ENCODE measurements at regions not wholly inside any gene's neighbourhood (a gene's known extent, or its start where the extent isn't known, plus 50 kb on each side); places are given as distances from the start of the nearest gene placed in this dataset.

DNA sequence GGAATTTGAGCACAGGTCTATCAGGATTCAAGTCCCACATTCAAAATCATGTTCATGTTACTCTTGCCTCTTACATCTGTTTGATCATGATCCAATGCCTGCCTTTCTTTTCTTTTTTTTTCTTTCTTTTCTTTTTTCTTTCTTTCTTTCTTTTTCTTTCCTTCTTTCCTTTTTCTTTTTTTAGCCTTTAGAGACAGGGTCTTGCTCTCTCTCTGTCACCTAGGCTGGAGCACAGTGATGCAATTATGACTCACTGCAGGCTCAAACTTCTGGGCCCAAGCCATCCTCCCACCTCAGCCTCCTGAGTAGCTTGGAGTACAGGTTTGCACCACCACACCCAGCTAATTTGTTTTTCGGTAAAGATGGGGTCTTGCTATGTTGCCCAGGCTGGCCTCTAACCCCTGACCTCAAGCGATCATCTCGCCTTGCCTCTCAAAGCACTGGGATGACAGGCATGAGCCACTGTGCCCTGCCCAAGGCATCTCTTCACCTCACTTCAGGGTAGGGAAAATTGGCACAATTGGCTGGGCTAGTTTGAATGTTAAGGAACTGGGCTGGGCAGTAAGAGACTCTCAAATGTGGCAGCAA lies 359.2 kb downstream of the FBXW7 start:
- H3K4me1 ChIP-seq: peaks cover 0 to 11% (median 1%) of the 10 kb centered on the region in 10 experiments; a peak in 9 of 20 replicates
- no peak for TF ChIP-seq Cebpa-rat (IDR thresholded peaks at IDR 0.05)

DNA sequence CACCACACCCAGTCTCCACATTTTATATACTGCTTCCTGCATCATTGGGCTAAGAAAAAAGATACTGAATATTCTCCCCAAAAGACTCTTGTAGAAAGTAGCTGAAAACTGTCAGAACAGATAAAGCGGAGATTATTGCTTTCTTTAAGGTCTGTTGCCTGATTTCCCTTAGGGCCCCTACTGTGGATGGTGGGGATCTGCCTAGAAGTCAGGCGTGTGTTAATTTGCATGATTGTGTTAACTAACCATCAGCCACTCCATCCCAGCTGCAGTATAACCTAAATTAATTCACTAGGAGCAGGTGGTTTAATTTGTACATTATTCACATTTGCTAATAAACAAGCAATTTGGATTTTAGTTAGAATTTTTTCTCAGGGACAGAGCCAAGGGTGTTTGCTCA lies 360.3 kb downstream of the FBXW7 start:
- no peaks in the 10 kb centered on the region for H3K36me3 ChIP-seq
- peaks cover 0 to 42% (median 13%) of the 10 kb centered on the region in 11 experiments; a peak in 14 of 22 replicates for H3K9me3 ChIP-seq (replicated peaks in 1 of 11)
- no peak overlapping the region for H3K4me3 ChIP-seq
- no peak overlapping the region for H3K4me2 ChIP-seq
- peaks cover 0 to 13% (median 0%) of the 10 kb centered on the region in 10 experiments; a peak in 4 of 20 replicates for H3K4me1 ChIP-seq
- H3K27ac ChIP-seq: no peak overlapping the region
- H3K9ac ChIP-seq: no peak overlapping the region
- no peak for TF ChIP-seq Cebpa-rat (IDR thresholded peaks at IDR 0.05)
- H3K27me3 ChIP-seq: no peaks in the 10 kb centered on the region
- H4K20me1 ChIP-seq: no peaks in the 10 kb centered on the region

More for the DNA sequence above, 359.2 kb downstream of the FBXW7 start:
- no peak overlapping the region for H3K9ac ChIP-seq
- H3K36me3 ChIP-seq: no peaks in the 10 kb centered on the region
- H3K27ac ChIP-seq: no peak overlapping the region
- no peak overlapping the region for H3K4me2 ChIP-seq
- no peaks in the 10 kb centered on the region for H4K20me1 ChIP-seq
- H3K4me3 ChIP-seq: no peak overlapping the region
- peaks cover 0 to 36% (median 13%) of the 10 kb centered on the region in 11 experiments; a peak in 14 of 22 replicates for H3K9me3 ChIP-seq (replicated peaks in 1 of 11)
- H3K27me3 ChIP-seq: no peaks in the 10 kb centered on the region

DNA sequence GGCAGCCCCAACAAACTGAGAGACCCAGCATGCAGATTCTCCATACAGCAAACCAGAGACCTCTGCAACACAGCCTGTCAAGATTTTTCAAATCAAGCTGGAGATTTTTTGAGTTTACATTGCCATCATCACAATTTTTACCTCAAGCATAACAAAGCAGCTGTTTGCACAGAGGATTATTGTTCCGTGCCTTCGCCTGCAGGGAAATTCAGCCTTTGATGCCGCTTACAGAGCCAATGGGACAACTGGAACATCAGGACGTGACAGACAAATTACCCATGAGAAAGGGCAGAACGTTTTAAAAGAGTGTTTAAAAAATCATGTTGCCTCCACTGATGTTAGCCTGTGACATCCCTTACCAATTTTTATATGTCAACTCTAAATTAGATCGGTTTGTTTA lies 363.7 kb downstream of the FBXW7 start:
- Histone ChIP-seq H3K27ac (no peak overlapping the region), H3K4me2 (no peak overlapping the region), H3K9me3 (replicated peaks in 1 of 11) (peaks cover 0 to 23% (median 4%) of the 10 kb centered on the region in 11 experiments; a peak in 7 of 22 replicates), H3K27me3 (no peaks in the 10 kb centered on the region), H3K4me1 (peaks cover 0 to 24% (median 9%) of the 10 kb centered on the region in 10 experiments; a peak in 13 of 20 replicates), H3K36me3 (no peaks in the 10 kb centered on the region), H3K9ac (no peak overlapping the region), H4K20me1 (no peaks in the 10 kb centered on the region), H3K4me3 (no peak overlapping the region)
- TF ChIP-seq Cebpa-rat (IDR thresholded peaks at IDR 0.05): no peak

DNA sequence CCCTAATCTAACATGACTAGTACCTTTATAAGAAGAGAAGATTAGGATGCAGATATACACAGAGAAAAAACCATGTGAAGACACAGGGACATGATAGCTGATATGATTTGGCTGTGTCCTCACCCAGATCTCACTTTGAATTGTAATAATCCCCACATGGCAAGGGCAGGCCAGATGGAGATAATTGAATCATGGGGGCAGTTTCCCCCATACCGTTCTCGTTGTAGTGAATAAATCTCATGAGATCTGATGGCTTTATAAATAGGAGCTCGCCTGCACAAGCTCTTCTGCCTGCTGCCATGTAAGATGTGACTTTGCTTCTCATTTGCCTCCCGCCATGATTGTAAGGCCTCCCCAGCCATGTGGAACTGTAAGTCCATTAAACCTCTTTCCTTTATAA lies 364.3 kb downstream of the FBXW7 start:
- no peaks in the 10 kb centered on the region for H3K36me3 ChIP-seq
- H3K27me3 ChIP-seq: no peaks in the 10 kb centered on the region
- H3K4me1 ChIP-seq: peaks cover 0 to 24% (median 9%) of the 10 kb centered on the region in 10 experiments; a peak in 13 of 20 replicates
- H3K4me3 ChIP-seq: no peak overlapping the region
- H3K27ac ChIP-seq: no peak overlapping the region
- peaks cover 0 to 20% (median 4%) of the 10 kb centered on the region in 11 experiments; a peak in 7 of 22 replicates for H3K9me3 ChIP-seq (replicated peaks in 1 of 11)
- no peaks in the 10 kb centered on the region for H4K20me1 ChIP-seq
- no peak overlapping the region for H3K9ac ChIP-seq
- H3K4me2 ChIP-seq: peak overlapping the region in 5 of 11 experiments; percentile 4 to 29 (median 19); a peak in 3 of 22 replicates
- TF ChIP-seq Cebpa-rat (IDR thresholded peaks at IDR 0.05): no peak

DNA sequence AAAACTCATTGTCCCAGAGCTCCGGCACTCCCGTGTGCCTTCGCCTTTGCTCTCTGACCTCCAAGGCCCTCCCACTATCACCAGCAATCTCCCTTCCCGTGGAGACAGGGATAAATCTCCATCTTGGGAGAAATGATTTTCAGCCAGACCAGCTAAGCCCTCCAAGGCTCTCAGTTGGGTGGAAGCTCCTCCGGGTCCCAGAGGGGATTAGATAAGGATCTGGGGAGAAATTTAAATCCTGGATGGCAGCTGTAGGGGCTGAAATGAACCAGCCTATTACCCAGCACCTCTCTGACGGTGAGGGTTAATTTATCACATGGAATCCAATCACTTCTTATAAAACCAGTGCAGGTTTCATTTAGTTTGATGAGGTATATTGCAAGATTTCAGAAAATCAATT lies 366.2 kb downstream of the FBXW7 start:
- TF ChIP-seq Cebpa-rat (IDR thresholded peaks at IDR 0.05): no peak
- Histone ChIP-seq H3K27ac (no peak overlapping the region), H3K4me2 (peak overlapping the region in 8 of 11 experiments; percentile 28 to 60 (median 46); a peak in 11 of 22 replicates), H4K20me1 (no peaks in the 10 kb centered on the region), H3K36me3 (no peaks in the 10 kb centered on the region), H3K9me3 (replicated peaks in 1 of 11) (peaks cover 0 to 20% (median 4%) of the 10 kb centered on the region in 11 experiments; a peak in 7 of 22 replicates), H3K9ac (no peak overlapping the region), H3K4me3 (no peak overlapping the region), H3K27me3 (no peaks in the 10 kb centered on the region), H3K4me1 (peaks cover 0 to 24% (median 9%) of the 10 kb centered on the region in 10 experiments; a peak in 13 of 20 replicates)

DNA sequence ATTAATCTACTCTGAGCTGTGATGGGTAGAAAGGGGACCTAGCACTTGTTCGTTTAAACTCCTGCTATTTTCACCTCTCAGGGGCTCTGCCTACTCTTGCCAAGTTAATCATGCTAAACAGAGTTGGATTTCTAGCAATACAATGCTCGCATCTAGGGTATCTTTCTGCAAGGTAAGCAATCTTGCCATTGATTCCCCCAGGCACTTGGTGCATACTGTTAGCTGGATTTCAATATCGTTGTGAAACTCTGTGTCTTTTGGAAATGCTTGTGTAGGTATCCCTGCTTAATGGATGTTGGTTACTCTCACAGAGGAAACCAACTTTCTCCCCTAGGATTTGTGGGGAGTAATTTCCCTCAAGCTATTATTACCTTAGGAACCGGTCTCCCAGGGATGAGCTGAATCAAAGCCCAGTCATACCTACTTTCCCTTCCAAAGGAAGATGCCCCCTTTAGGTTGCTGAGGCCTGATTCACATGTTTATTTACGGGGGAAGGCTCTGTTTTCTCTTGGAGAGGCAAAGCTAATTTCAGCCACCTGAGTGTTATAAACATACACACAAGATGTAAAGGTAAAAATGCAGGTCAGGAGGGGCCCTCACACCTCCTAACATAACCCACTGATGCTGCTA lies 366.8 kb downstream of the FBXW7 start:
- Histone ChIP-seq H4K20me1 (no peaks in the 10 kb centered on the region), H3K4me3 (no peak overlapping the region), H3K27me3 (no peaks in the 10 kb centered on the region), H3K4me1 (peaks cover 0 to 24% (median 9%) of the 10 kb centered on the region in 10 experiments; a peak in 13 of 20 replicates), H3K36me3 (no peaks in the 10 kb centered on the region), H3K9me3 (replicated peaks in 1 of 11) (peaks cover 0 to 20% (median 4%) of the 10 kb centered on the region in 11 experiments; a peak in 7 of 22 replicates), H3K4me2 (peak overlapping the region in 8 of 11 experiments; percentile 28 to 60 (median 46); a peak in 12 of 22 replicates), H3K9ac (no peak overlapping the region), H3K27ac (no peak overlapping the region)
- no peak for TF ChIP-seq Cebpa-rat (IDR thresholded peaks at IDR 0.05)

DNA sequence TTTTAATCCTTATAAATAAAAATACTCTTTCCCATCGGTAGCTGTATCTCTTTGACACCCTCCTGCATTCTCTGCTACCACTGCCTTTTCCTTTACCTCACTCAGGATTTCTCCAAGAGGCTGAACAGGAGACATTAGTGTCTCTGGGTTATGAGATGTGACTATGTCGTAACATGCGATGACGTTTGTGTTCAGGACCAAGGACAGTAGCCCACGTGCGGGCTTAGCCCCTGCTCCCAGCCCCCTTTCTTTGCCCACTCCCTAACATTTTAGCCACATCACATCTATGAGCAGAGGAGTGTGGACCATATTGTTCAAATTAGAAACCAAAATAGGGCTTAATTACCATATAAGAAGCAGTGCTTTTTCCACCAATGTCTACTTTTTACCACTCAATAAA lies 369.3 kb downstream of the FBXW7 start:
- Histone ChIP-seq H3K4me3 (no peak overlapping the region), H3K27ac (no peak overlapping the region), H3K4me1 (peaks cover 17 to 34% (median 21%) of the 10 kb centered on the region in 10 experiments; a peak in 19 of 20 replicates), H4K20me1 (no peaks in the 10 kb centered on the region), H3K4me2 (no peak overlapping the region), H3K36me3 (no peaks in the 10 kb centered on the region), H3K9ac (no peak overlapping the region), H3K9me3 (replicated peaks in 1 of 11) (peaks cover 0 to 12% (median 3%) of the 10 kb centered on the region in 11 experiments; a peak in 7 of 22 replicates), H3K27me3 (no peaks in the 10 kb centered on the region)
- TF ChIP-seq Cebpa-rat (IDR thresholded peaks at IDR 0.05): peak in 5 of 11 experiments; percentile 11 to 86 (median 40); a peak in 4 of 22 replicates

DNA sequence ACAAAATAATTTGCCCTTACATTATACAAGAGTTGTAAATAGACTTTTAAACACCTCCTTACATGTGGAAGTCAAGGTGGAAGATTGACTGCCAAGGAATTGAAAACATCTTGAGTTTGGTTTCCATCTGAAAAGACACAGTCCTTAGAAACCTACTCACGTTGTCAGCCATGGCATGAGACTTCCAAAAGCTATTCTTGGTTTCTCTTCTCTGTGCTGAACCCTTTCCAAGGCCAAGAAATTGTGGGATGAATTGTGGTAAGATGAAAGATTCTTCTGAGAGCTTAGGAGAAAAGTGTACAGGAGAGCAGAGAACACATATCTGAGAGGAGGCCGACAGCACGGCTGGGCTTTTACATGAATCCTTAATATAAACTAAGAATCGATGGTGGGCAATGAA lies 370.0 kb downstream of the FBXW7 start:
- H3K9ac ChIP-seq: no peak overlapping the region
- no peak for TF ChIP-seq Cebpa-rat (IDR thresholded peaks at IDR 0.05)
- H3K9me3 ChIP-seq (replicated peaks in 1 of 11): peaks cover 0 to 5% (median 0%) of the 10 kb centered on the region in 11 experiments; a peak in 3 of 22 replicates
- no peak overlapping the region for H3K4me2 ChIP-seq
- H4K20me1 ChIP-seq: no peaks in the 10 kb centered on the region
- no peak overlapping the region for H3K4me3 ChIP-seq
- H3K27me3 ChIP-seq: no peaks in the 10 kb centered on the region
- no peaks in the 10 kb centered on the region for H3K36me3 ChIP-seq
- H3K27ac ChIP-seq: no peak overlapping the region
- peaks cover 19 to 30% (median 25%) of the 10 kb centered on the region in 10 experiments; a peak in 19 of 20 replicates for H3K4me1 ChIP-seq

DNA sequence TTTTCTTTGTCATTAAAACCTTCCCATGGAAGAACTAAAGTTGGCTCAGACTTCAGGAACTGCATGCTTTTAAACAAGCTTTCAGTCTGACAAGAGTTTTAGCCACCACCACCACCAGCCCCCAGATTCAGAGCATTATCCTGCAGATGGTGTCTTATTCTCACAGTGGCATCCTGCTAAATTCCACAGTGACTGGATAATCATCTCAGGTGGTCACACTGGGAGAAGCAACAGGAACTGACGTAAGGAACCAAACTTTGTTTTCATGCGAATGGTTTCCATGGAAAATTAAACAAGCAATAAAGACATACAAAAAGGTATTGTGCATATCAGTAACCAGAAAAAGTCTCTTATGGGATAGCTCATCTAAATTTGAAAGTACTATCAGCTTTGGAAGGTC lies 370.7 kb downstream of the FBXW7 start:
- H3K4me3 ChIP-seq: no peak overlapping the region
- peaks cover 19 to 37% (median 26%) of the 10 kb centered on the region in 10 experiments; a peak in 19 of 20 replicates for H3K4me1 ChIP-seq
- H3K9me3 ChIP-seq (replicated peaks in 1 of 11): no peaks in the 10 kb centered on the region
- no peaks in the 10 kb centered on the region for H3K36me3 ChIP-seq
- no peak overlapping the region for H3K27ac ChIP-seq
- H3K9ac ChIP-seq: no peak overlapping the region
- no peaks in the 10 kb centered on the region for H4K20me1 ChIP-seq
- TF ChIP-seq Cebpa-rat (IDR thresholded peaks at IDR 0.05): no peak
- no peaks in the 10 kb centered on the region for H3K27me3 ChIP-seq
- no peak overlapping the region for H3K4me2 ChIP-seq
